Pancreas (tissue), 10 donors: ENCODE measurements at regions not wholly inside any gene's neighbourhood (a gene's known extent, or its start where the extent isn't known, plus 50 kb on each side); places are given as distances from the start of the nearest gene placed in this dataset.

Source experiments
- ATAC-seq, 4 donors: fragments of 200-7000 bp; cut with Tn5 transposase; one replicate each; pipeline versions ENCODE4 v1.8.0 to v1.9.1; 2020; ENCODE audit warnings: mild to moderate bottlenecking in 4 of 4, moderate library complexity in 4 of 4
- DNase-seq, 6 donors: peaks; one replicate each; pipeline ENCODE4 v3.0.0-alpha.2; 2020
- FAIRE-seq: peaks from 2 replicates; lab custom pipeline; 2012; peaks lifted over from hg19 to GRCh38; lab: Jason Lieb, UNC
- H3K27ac ChIP-seq, 4 donors: fragments of 200-600 bp; sonication (generic); 1 replicate in 3 of 4; 2 replicates in 1 of 4; pipeline versions ENCODE4 v1.5.0 to v1.8.0; 2020
- H3K27me3 ChIP-seq, 4 donors: fragments of 200-600 bp; one replicate each; pipeline ENCODE4 v1.8.0; 2021
- H3K36me3 ChIP-seq, 3 donors: fragments of 200-600 bp; sonication (generic) in 1 of 3; one replicate each; pipeline versions ENCODE4 v1.5.0 to v1.8.0; 2020 to 2021
- H3K4me1 ChIP-seq, 3 donors: fragments of 200-600 bp; one replicate each; pipeline ENCODE4 v1.8.0; 2021
- H3K4me3 ChIP-seq, 4 donors: fragments of 200-600 bp; sonication (generic) in 2 of 4; one replicate each; pipeline versions ENCODE4 v1.5.0 to v1.8.0; 2020 to 2021
- H3K9me3 ChIP-seq, 4 donors: fragments of 200-600 bp; one replicate each; pipeline ENCODE4 v1.8.0; 2021
- WGBS, 2 donors: extraction: QIAGEN DNeasy Blood & Tissue Kit; methylation state at CpG; one replicate each; pipeline ENCODE4 v1.1.7; 2013; 5-methylcytosine and 5-hydroxymethylcytosine counted together
- intact Hi-C, 3 donors: fragments of 100-400 bp; cut with DNase I; formaldehyde crosslinking; loops; one replicate each; pipeline versions ENCODE4 v1.11.1 to v1.14.2; 2022
- TF ChIP-seq, protein P1 (sequence below), 4 donors: fragments of 200-600 bp; sonication (generic) in 3 of 4; IDR thresholded peaks; one replicate each; pipeline versions ENCODE4 v1.5.0 to v1.8.0; 2021; ENCODE audit warnings: antibody characterized with exemption in 4 of 4
- donor health status: healthy with polysubstance abuse.
- donor health status: DM: no; HTN: no; CAD: no; lungs with moderate emphysema.
- donor health status: DM: no; HTN: no; CAD: no.
- donor health status: control.
- donor health status: control.
- donor health status: Bipolar disorder and iron deficiency.
- donor health status: DM: yes; HTN: yes; CAD: no.
- donor health status: DM: no; HTN: no; CAD: no.
- donor health status: DM: no; HTN: no; CAD: no.
- donor health status: DM: yes; HTN: yes; CAD: no.

GRCh38 chr2:163822033-163822432 lies 86.2 kb upstream of the FIGN start:
- intact Hi-C loops = no loop called here
- TF ChIP-seq, protein P1, sequence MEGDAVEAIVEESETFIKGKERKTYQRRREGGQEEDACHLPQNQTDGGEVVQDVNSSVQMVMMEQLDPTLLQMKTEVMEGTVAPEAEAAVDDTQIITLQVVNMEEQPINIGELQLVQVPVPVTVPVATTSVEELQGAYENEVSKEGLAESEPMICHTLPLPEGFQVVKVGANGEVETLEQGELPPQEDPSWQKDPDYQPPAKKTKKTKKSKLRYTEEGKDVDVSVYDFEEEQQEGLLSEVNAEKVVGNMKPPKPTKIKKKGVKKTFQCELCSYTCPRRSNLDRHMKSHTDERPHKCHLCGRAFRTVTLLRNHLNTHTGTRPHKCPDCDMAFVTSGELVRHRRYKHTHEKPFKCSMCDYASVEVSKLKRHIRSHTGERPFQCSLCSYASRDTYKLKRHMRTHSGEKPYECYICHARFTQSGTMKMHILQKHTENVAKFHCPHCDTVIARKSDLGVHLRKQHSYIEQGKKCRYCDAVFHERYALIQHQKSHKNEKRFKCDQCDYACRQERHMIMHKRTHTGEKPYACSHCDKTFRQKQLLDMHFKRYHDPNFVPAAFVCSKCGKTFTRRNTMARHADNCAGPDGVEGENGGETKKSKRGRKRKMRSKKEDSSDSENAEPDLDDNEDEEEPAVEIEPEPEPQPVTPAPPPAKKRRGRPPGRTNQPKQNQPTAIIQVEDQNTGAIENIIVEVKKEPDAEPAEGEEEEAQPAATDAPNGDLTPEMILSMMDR (IDR thresholded peaks at IDR 0.05) = no peak
- Histone ChIP-seq H3K36me3 (no peaks in the 10 kb centered on the region), H3K27ac (no peak overlapping the region), H3K9me3 (no peaks in the 10 kb centered on the region), H3K27me3 (no peaks in the 10 kb centered on the region), H3K4me1 (no peaks in the 10 kb centered on the region), H3K4me3 (no peak overlapping the region)
- FAIRE-seq (no peak), ATAC-seq (no peak), DNase-seq (no peak)

- no peaks in the 10 kb centered on the region for H3K36me3 ChIP-seq
- no peak for FAIRE-seq
- H3K27me3 ChIP-seq = no peaks in the 10 kb centered on the region
- TF ChIP-seq, protein P1 (IDR thresholded peaks at IDR 0.05) = no peak
- no peak for DNase-seq
- no peaks in the 10 kb centered on the region for H3K4me1 ChIP-seq
- intact Hi-C loops = no loop called here
- no peaks in the 10 kb centered on the region for H3K9me3 ChIP-seq
- H3K4me3 ChIP-seq = no peak overlapping the region
- no peak overlapping the region for H3K27ac ChIP-seq
- 70 to 81% methylated on average over 1 of the region's 1 CpG for WGBS, 2 donors
- no peak for ATAC-seq
These were observed 77.2 kb upstream of the FIGN start for GRCh38 chr2:163812926-163813520.

DNA sequence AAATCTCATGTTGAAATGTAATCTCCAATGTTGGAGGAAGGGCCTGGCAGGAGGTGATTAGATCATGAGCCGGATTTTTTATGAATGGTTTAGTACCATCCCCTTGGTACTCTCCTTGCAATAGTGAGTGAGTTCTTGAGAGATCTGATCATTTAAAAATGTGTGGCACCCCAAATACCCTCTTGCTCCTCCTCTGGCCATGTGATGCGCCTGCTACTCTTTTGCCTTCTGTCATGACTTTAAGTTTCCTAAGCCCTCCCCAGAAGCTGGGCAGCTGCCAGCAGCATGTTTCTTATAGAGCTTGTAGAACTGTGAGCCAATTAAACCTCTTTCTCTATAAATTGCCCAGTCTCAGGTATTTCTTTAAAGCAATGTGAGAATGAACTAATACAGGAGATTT lies 72.6 kb upstream of the FIGN start:
- TF ChIP-seq, protein P1 (IDR thresholded peaks at IDR 0.05) = no peak
- Histone ChIP-seq H3K4me1 (no peaks in the 10 kb centered on the region), H3K27ac (no peak overlapping the region), H3K9me3 (no peaks in the 10 kb centered on the region), H3K27me3 (no peaks in the 10 kb centered on the region), H3K36me3 (no peaks in the 10 kb centered on the region), H3K4me3 (no peak overlapping the region)
- FAIRE-seq (no peak), ATAC-seq (no peak), DNase-seq (peak in 1 of 6 donors; percentile 20)
- WGBS, 2 donors = 82 to 88% methylated on average over 2 of the region's 2 CpGs
- intact Hi-C loops = no loop called here

- Histone ChIP-seq H3K4me1 (no peaks in the 10 kb centered on the region), H3K36me3 (no peaks in the 10 kb centered on the region), H3K4me3 (no peak overlapping the region), H3K27ac (no peak overlapping the region), H3K9me3 (no peaks in the 10 kb centered on the region), H3K27me3 (no peaks in the 10 kb centered on the region)
- no peak for FAIRE-seq
- ATAC-seq = no peak
- WGBS, 2 donors = 84 to 86% methylated on average over 3 of the region's 3 CpGs
- DNase-seq = no peak
- TF ChIP-seq, protein P1 (IDR thresholded peaks at IDR 0.05) = no peak
- intact Hi-C loops = no loop called here
These were observed 66.5 kb upstream of the FIGN start for GRCh38 chr2:163802284-163802683.

- intact Hi-C loops = no loop called here
- FAIRE-seq (no peak), DNase-seq (no peak), ATAC-seq (peak in 3 of 4 donors; percentile 23 to 40 (median 29))
- Histone ChIP-seq H3K27me3 (no peaks in the 10 kb centered on the region), H3K4me3 (no peak overlapping the region), H3K4me1 (no peaks in the 10 kb centered on the region), H3K36me3 (no peaks in the 10 kb centered on the region), H3K9me3 (no peaks in the 10 kb centered on the region), H3K27ac (no peak overlapping the region)
- TF ChIP-seq, protein P1 (IDR thresholded peaks at IDR 0.05) = no peak
- 64 to 77% methylated on average over 2 of the region's 2 CpGs for whole genome bisulfite sequencing, 2 donors
These were observed 65.7 kb upstream of the FIGN start for GRCh38 chr2:163801486-163801885.
